Putamen (tissue), 1 donor: ENCODE measurements at regions not wholly inside any gene's neighbourhood (a gene's known extent, or its start where the extent isn't known, plus 50 kb on each side); places are given as distances from the start of the nearest gene placed in this dataset.
"Not testable (repeated sequence)": the region's sequence is repeated elsewhere in the genome, so short reads cannot be mapped to it uniquely, and the experiment has no call there.

Experiments
- DNase-seq: peaks from one replicate; pipeline ENCODE4 v3.0.0-alpha.2; 2016; ENCODE audit warnings: low spot score

DNA sequence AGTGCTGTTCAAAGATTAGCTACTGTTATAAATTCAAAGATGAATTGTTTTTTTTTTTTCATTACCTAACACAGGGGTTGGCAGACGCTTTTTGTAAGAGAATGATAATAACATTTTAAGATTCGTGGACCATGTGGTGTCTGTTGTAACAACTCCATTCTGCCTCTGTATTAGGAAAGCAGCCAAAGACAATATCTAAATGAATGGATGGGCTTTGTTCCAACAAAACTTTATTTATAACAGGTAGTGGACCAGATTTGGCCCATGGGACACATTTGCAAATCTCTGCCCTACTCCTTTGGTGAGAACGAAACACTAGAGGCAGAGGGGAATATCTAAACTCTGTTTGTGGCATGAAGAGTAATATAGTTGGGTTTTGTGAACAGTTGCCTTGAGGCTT, 83.6 kb upstream of the BLID start:
- DNase-seq, result no peak

DNA sequence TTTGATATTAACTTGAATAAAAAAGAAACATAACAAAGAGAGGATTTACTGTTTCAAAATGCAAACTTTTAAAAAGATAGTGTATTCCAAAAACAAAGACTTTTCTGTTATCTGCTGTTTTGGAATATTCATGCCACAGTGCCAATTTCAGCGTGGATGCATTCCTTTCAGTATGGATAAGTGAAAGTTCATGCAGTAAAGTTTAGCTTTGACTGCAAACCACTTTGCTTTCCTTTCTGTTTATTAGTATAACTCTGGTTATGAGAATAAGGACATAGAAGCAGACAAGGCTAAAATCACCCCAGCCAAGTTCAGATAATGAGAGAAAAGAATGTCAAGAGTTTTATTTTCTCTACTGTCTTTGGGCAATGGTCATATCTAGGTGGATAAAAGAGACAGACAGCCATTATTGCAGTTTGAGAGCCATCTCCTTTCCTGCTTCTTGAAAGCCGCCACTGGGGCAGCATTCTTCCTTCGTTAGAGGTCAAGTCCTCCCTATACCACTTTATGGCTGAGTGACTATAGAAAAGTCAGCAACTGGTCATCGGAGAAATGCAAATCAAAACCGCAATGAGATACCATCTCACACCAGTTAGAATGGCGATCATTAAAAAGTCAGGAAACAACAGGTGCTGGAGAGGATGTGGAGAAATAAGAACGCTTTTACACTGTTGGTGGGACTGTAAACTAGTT, 82.4 kb upstream of the BLID start:
- DNase-seq, result no peak

DNA sequence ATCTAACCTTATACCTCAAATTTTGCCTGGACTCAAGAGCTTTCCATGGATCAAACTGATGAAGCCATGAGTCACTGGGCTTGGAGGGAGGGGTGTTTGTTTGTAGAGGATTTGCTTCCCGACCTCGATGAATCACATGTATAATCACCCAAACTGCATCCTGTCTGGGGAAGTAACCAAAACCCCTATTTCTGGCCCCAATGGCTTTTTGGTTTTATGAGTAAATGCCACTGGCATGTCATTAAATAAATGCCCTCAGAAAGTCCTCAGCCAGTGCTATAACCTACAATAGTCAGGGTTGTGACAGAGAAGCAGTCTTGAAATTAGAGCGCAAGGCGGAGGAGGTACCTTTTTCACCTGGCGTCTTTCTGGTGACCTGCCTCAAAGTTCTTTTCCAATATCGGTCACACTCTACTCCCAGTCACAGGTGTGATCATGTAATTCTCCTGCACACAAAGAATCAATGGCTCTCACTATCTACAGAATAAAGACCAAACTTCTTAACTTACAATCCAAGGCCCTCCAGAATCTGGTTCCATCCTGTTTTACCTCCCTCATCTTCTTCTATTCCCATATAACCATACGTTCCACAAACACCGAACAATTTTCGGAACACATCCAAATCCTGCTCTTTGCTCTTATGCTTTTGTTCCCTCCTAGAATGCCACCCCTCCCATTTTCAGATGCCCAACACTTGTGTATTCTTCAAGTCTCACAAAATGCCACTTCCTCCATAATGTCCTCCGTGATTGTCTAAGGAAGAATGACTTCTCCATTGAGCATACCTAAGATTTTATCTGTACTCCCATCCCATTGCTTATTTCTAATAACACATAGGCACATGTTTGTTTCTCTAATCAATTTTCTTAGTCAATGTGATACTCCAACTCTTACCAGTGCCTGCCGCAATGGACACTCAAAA, 81.3 kb upstream of the BLID start:
- DNase-seq, result no peak

DNA sequence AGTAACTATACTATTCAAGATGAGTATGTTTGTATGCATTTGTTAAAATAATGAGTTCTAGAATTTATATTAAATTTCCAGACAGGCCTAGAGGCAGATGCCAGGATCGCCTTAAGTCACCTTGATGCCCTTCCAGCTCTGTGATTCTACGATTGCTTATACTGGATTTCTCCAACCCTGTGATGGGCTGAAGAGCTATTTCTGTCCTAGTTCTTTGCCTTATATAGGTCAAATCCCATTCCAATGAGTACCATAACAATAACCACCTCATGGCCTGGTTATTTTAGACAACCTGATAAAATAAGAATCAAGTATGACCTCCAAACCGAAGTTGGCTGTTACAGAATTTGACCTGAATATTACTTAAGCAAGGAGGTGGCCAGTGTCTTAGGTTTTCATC, 79.8 kb upstream of the BLID start:
- DNase-seq, result no peak

DNA sequence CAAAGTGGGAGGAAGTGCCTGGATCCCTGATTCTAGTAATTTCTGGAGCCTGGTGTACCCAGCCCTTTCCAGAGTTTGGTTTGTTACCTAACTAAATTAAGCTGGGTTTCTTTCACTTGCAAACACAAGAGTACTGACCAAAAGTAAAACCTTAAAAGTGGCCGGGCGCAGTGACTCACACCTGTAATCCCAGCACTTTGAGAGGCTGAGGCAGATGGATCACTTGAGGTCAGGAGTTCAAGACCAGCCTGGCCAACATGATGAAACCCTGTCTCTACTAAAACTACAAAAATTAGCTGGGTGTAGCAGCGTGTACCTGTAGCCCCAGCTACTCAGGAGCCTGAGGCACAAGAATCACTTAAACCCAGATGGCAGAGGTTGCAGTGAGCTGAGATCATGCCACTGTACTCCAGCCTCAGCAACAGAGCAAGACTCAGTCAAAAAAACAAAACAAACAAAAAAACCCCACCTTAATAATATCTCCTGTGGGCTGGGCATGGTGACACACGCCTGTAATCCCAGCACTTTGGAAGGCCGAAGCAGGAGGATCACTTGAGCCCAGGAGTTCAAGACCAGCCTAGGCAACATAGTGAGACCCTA, 78.0 kb upstream of the BLID start:
- DNase-seq, result not testable (repeated sequence)

DNA sequence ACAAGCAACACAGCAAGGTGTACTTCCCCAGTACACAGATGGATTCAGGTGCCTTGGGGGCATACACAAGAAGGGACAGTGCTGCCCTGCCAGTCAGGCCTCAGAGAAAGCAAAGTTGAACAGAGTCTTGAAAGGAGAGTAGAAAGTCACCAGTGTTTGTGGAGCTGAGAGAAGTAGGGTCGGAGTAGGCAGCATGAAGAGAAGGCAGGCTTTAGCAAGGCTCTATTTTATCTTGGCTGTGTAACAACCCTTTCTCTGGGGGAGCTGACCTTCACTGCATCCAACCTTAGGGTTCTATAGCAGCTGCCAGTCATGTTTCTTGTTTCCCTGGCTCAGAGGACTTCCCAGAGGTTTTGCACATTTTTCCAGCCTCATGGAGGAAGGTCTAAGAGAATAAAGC, 77.4 kb upstream of the BLID start:
- no peak for DNase-seq

DNA sequence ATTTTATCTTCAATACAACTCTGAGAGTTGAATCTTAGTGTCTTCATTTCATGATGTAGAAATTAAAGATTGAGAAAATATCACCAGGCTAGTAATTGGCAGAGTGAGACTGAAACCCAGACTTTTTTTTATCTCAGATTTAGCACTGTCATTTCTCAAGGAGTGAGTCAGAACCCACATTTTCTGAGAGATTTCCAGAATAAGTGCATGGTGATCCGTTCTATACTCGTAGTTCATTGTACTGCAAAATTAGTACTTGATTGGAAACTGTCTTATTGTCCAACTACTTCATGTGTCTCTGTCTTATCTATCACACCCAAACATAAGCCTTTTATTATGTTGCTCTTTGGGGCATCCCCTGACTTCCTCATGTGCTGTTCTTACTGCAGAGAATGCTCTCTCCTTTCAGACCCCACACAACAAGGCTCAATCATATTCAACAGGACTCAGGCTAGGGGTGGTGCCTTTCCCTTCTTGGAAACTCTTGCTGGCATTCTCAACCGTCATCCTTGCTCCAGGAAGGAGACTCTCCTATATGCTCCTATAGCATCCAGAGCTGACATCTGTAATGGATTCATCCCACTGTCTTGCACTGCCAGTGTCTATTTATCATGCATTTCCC, 76.7 kb upstream of the BLID start:
- DNase-seq, result no peak

DNA sequence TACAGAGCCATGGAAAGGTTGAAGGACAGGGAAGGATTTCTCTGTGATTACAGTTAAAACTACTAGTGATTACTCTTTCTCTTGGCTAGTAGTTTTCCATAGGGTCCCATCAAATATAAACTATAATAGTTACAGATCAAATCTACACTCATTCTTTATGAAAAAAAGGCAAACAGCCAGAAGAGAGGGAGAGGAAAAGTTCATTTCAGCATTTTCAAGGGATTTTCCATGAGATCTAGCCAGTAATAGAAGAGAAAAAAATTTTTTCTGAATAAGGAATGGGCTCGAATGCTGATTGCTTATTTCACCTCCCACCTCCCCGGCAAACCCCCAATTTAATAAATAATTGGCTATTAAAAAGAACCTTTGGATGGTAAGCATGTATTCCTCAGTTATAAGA, 74.8 kb upstream of the BLID start:
- DNase-seq, result no peak

DNA sequence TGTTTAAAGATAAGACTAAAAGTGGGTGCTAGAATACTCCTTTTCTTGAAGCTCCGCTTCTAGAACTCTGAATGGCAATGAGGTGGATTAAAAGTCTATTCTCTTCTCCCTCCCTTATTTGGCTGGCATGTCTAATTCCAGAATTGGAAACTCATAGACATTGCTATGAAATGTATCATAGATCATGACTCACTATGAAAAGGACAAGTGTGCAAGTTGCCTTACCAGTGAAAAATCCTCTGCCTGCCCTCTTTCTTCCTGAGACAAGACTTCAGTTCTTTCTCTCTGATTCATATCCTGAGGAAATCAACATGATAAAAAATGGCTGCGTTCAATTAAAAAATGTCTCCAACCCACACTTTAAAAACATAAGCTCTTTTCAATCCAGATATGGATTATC, 73.2 kb upstream of the BLID start:
- no peak for DNase-seq

DNA sequence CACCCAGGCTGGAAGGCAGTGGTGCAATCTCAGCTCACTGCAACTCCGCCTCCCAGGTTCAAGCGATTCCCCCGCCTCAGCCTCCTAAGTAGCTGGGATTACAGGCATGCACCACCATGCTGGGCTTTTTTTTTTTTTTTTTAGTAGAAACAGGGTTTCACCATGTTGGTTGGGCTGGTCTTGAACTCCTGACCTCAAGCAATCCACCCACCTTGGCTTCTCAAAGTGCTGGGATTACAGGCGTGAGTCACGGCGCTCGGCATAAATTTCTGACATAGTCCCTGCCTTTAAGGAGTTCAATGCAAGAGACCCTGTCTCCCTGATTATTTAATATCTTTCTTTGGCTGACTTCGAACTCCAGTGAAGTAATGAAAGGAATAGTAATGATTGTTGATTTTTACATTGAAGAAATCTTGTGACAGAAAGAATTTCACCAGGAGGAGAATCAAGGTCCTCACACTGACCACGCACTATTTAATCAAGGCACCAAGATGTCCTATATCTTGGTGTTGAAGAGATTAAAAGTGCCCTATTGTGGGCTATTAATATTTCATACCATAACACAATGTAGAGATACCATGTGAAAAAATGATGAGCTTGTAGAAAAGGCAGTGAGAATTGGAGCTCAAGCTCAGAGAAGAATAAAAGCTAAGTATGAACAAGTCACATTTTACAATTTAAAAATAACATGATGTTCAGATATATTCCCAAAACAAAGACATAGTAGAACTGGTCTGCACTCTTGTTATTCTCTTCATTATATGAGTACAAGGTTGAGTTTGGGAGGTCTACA, 71.6 kb upstream of the BLID start:
- DNase-seq, result no peak

DNA sequence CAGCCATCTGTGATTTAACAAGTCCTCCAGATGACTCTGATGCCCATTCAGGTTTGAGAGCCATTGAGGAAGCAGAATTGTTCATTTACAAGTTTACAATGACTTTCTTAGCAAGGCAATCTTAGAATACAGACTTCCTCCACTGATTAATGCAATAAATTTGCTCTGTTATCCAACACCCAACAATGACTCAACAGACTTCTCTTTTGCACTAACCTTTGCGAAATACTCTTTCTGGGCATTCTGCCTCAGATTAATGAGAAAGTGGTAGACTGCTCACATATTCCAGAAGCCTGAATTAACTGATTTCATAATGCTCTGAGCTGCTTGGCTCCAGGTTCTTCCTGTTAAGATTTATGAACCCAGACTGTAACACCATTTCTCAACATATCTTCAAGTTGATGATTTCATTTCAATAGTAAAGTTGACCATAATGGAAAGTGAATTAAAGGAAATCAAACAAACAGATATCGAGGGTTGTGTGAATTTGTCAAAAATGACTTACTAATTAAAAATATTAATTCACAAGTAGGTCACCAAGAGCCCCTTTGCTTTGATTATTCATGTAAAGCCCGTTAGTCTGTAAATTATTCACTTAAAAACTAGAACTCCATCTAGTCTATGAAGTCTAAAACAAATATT, 70.5 kb upstream of the BLID start:
- no peak for DNase-seq

DNA sequence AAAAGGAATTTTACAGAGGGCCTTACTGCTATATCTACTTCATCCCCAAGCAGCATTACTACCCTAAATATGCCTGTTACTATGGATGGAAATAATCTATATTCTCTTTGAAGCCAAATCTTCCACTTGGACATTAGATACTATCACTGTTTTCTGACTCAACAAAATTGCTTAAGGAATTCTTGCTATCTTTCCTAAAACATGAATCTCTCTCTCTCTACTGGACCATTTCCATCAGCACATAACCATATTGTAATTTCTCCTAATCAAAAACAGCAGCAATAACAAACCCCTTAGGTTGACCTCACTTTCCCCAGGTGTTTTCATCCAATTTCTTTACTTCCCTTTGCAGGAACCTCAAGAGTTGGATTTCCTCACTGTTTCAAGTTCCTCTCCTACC, 67.9 kb upstream of the BLID start:
- DNase-seq, result no peak

DNA sequence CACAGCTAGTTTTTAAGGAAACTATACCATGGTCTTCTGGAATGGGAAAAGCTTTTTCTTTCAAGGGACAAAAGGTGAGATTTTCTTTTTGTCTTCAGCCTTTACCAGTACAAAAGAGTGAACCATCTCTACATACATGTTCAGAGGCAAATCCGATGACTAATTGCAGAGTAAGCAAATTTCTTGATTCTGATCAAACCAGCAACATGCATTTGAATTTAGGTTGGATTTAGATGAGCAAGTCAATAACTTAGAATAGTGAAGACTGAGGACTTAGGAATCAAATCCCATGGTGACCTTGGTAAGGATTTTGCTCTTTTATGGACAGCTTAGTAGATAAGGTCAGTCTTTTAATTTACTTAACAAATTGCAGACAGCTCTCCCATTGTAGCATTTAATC, 65.9 kb upstream of the BLID start:
- no peak for DNase-seq

DNA sequence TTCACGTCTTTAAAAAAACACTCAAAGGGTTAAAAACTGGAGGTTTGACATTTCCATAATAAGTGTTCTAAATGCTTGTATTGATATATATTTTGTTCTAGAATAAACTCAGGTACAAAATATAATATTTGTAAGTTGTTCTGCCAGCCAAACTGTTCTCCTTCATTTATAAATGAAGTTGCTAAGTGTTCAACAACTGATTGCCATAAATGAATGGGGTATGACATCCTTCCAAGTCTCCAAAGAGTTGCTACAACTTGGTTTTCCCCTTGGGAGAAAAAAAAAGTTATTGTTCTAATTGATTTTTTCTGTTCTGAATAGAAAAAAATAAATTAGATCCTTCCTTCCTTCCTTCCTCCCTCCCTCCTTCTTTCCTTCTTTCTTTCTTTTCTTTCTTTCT, 65.4 kb upstream of the BLID start:
- no peak for DNase-seq

DNA sequence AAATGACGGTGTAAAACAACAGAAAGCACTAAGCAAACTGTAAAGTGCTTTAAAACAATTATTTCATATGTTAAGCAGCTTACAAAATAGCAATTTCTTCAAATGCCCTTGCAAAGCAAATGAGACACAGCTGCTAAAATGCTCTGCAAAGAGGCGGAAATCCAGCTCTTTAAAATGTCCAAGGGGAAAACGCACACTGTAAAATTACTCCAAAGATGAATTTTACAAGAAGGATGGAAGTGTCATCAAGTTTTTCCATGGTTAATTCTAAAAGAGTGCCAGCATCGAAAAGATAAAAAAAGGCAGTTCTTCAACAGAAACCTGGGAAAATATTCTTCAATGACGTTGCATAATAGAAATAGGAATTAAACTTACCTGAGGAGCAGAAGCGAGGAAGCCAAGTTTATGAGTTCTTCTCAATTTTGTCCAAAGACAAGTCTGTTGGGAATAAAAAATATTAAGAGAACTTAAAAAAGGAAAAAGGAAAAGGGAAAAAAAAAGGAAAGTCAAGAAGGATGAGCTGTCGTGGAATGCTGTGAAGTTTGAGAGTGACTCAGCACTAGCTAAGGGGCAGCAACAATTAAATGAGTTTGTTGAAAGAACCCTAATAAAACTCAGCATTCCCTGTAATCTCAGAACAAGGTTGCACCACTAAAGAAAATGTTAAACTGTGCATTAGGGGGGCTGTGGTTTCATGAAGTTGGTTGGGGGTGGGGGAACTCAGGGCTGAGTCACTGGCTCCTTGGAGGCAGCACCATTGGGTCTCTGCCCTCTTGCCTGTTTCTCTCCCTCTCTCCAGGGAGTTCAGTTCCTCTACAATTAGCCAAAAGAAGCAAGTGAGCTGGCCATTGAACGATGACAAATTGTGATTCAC, 64.2 kb upstream of the BLID start:
- DNase-seq, result no peak

DNA sequence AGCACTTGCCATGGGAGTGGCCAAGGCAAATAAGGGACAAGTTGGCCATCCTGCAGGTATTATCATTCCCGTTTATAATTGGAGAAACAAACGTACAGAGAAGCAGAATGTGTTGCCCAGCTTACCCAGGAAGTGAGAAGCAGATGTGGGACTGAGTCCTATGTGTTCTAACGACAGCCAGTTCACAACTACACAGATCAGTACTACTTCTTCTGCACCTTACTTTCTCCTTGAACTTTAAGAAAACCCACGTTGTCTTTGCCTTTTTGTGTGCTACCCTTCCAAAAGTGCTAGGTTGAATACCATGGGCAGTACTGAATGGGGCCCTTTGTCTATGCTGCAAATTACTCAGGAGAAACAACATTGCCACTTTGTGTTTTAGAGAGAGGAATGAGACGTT, 62.8 kb upstream of the BLID start:
- DNase-seq, result no peak

DNA sequence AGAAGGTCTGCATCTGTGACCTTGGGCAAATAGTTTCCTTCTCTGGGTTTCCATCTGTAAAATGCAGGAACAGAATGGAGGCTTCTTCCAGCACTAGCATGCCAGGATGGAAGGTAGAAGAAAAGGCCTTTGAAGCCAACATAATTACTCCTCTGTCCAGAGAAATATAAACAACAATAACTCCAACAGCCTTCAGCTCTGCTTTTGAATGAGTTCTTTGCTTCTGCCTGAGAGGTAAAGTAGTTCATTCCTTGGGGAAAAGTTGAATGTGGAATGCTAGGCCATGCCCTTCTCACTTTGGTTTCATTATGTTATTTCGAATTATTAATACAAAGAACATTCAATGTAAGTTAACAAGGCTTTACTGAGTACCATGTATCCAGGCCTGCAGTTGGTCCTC, 61.2 kb upstream of the BLID start:
- DNase-seq, result no peak

DNA sequence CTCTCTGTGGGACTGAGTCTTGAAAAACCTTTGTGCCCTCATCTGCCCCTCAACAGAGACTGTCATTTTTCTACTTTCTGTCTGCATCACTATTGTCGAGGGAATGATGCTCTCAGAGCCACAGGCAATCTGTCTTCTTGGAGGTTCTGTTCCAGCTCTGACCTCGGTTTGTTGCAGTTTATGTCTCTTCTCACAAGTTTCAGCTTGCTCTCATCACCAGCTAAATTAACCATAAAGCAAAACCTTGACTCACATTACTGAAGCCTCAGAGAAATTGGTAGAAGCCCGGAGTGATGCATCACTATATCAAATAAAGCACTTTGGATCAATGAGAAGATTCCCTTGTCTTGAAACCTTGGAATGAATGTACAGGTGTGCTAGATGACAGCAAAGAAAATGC, 60.6 kb upstream of the BLID start:
- no peak for DNase-seq

DNA sequence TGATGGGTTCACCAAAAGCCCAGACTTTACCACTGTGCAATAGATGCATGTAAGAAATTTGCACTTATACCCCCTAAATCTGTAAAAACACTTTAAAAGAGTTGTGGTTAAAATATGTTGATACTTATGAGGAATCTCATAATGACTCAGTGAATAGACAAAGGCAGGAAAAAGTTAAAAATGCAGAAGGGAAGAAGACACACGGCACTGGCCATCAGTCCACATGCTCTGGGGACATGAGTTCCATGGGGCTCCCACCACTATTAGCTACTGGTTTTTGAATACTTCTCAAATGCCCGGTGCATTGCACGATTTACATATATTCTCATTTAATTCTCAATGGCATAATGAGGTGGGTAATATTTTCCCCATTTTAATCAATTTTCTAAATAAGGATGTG, 59.3 kb upstream of the BLID start:
- no peak for DNase-seq

DNA sequence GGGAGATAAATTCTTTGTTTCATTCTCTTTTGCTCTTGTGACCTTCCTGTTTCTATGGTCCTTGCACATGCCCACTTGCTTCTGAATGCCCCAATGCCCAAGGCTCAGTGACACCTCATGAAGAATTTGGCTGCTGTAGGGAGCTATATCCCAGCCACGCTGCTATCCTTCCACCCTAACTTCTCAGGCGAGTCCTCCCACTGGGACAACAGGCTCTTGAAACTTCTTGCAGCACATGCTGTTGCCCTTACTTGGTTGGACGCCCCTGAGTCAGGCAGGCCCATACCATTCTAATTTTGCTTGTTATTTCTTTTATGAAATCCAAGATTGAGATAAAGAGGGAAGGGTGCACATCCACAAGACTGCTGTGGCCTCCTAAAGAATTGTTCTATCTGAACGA, 57.6 kb upstream of the BLID start:
- no peak for DNase-seq

DNA sequence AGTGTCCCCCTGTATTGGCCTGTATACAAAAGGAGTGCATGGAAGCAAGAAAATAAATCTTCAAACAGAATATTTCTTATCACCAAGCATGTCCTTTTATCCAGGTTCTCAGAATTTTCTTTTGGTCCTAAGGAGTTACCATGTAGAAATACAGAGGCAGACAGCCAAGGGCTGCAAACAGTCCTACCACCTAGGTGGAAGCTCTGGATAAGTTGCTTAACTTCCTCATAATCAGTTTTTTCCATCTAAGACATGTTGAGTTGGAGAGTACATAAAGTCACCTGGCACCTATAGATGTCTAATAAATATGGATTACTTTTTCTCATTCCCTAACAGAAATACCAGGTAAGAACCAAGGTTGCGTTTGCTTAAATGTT, 57.0 kb upstream of the BLID start:
- DNase-seq, result no peak
